H1 (cell line): ENCODE measurements at regions not wholly inside any gene's neighbourhood (a gene's known extent, or its start where the extent isn't known, plus 50 kb on each side); places are given as distances from the start of the nearest gene placed in this dataset.

Source experiments
- CTCF ChIA-PET: fragments of 300-600 bp; sonication (Branson Sonifier 250); formaldehyde crosslinking; loops from one replicate; lab custom pipeline; 2021; ENCODE audit not compliant: partially characterized antibody; lab: Charles Lee
- POLR2A ChIA-PET: fragments of 300-600 bp; sonication (Branson Sonifier 250); formaldehyde crosslinking; loops from one replicate; lab custom pipeline; 2021; ENCODE audit warnings: inconsistent platforms; ENCODE audit not compliant: partially characterized antibody; lab: Charles Lee
- DNase-seq, 2 experiments: peaks; one replicate each; pipeline versions ENCODE4 v3.0.0 to v3.0.0-alpha.2; 2010 to 2022; ENCODE audit warnings: low spot score in 2 of 2, low read depth in 1 of 2, mixed read lengths in 1 of 2
- FAIRE-seq: peaks from 2 replicates; lab custom pipeline; 2011; peaks lifted over from hg19 to GRCh38; lab: Jason Lieb, UNC
- H2AFZ ChIP-seq: 2 replicates; pipeline ENCODE4 v1.8.1; 2012; ENCODE audit warnings: low read length, inconsistent platforms
- H2AK5ac ChIP-seq: 2 replicates; pipeline ENCODE4 v1.6.1; 2013; ENCODE audit warnings: low read depth, low read length
- H2BK120ac ChIP-seq: replicated peaks from 2 replicates; pipeline ENCODE3; 2013; ENCODE audit warnings: low read depth, low read length, inconsistent platforms
- H2BK12ac ChIP-seq: 2 replicates; pipeline ENCODE4 v1.6.1; 2013; ENCODE audit warnings: low read depth, low read length
- H2BK15ac ChIP-seq: 2 replicates; pipeline ENCODE4 v1.6.1; 2013; ENCODE audit warnings: low read length
- H2BK20ac ChIP-seq: 2 replicates; pipeline ENCODE4 v1.6.1; 2013; ENCODE audit warnings: low read length
- H2BK5ac ChIP-seq: 2 replicates; pipeline ENCODE4 v1.6.1; 2013; ENCODE audit warnings: low read depth, low read length
- H3K14ac ChIP-seq: 2 replicates; pipeline ENCODE4 v1.6.1; 2013; ENCODE audit warnings: inconsistent platforms; ENCODE audit not compliant: insufficient read length
- H3K18ac ChIP-seq: 2 replicates; pipeline ENCODE4 v1.6.1; 2013; ENCODE audit warnings: low read length; ENCODE audit errors: extremely low read depth
- H3K23ac ChIP-seq: 2 replicates; pipeline ENCODE4 v1.6.1; 2013; ENCODE audit warnings: inconsistent platforms; ENCODE audit not compliant: insufficient read length
- H3K23me2 ChIP-seq: 2 replicates; pipeline ENCODE4 v1.6.1; 2013; ENCODE audit warnings: low read depth, low read length
- H3K27ac ChIP-seq: 2 replicates; pipeline ENCODE4 v1.6.1; 2011; ENCODE audit warnings: low read depth, low read length, inconsistent platforms
- H3K27me3 ChIP-seq, 4 experiments: replicated peaks in 1 of 4; 1 replicate in 1 of 4; 2 replicates in 3 of 4; pipeline versions ENCODE4 v1.6.1 to v1.8.1; 2011 to 2013; ENCODE audit warnings: low read length in 3 of 4, mild to moderate bottlenecking in 3 of 4, inconsistent platforms in 2 of 4, mixed read lengths in 2 of 4, moderate library complexity in 1 of 4; ENCODE audit not compliant: control insufficient read depth in 3 of 4, insufficient read depth in 3 of 4; ENCODE audit errors: extremely low read depth in 1 of 4
- H3K36me3 ChIP-seq, 4 experiments: 2 replicates each; pipeline versions ENCODE4 v1.6.1 to v1.8.1; 2011 to 2013; ENCODE audit warnings: mild to moderate bottlenecking in 4 of 4, low read length in 3 of 4, moderate library complexity in 2 of 4, control low read depth in 1 of 4, inconsistent platforms in 1 of 4; ENCODE audit not compliant: insufficient read depth in 4 of 4, control insufficient read depth in 2 of 4
- H3K4ac ChIP-seq: replicated peaks from 2 replicates; pipeline ENCODE3; 2013; ENCODE audit warnings: low read length, low read depth, mixed read lengths, inconsistent platforms; ENCODE audit not compliant: insufficient read length
- H3K4me1 ChIP-seq, 4 experiments: replicated peaks in 1 of 4; 1 replicate in 1 of 4; 2 replicates in 3 of 4; pipeline versions ENCODE4 v1.6.1 to v1.8.1; 2011 to 2013; ENCODE audit warnings: low read length in 3 of 4, inconsistent platforms in 2 of 4, mixed read lengths in 1 of 4; ENCODE audit not compliant: insufficient read depth in 4 of 4, control insufficient read depth in 3 of 4
- H3K4me2 ChIP-seq, 2 experiments: 2 replicates each; pipeline versions ENCODE4 v1.6.1 to v1.8.1; 2011 to 2013; ENCODE audit warnings: low read depth in 2 of 2, low read length in 2 of 2, control low read depth in 1 of 2, inconsistent platforms in 1 of 2, mild to moderate bottlenecking in 1 of 2; ENCODE audit not compliant: insufficient read depth in 1 of 2
- H3K4me3 ChIP-seq, 4 experiments: fragments of 200-600, 300-600 bp in 1 of 4; sonication (generic), shearing (Covaris generic), sonication (Bioruptor Twin) in 1 of 4; 2 replicates each; pipeline versions ENCODE4 v1.5.1 to v1.8.1; 2011 to 2016; ENCODE audit warnings: low read length in 4 of 4, low read depth in 3 of 4, control low read depth in 2 of 4, inconsistent platforms in 2 of 4, mild to moderate bottlenecking in 2 of 4, mixed read lengths in 1 of 4, moderate library complexity in 1 of 4; ENCODE audit not compliant: insufficient read depth in 2 of 4; ENCODE audit errors: extremely low read depth in 1 of 4
- H3K56ac ChIP-seq: replicated peaks from 2 replicates; pipeline ENCODE3; 2013; ENCODE audit warnings: low read depth, mild to moderate bottlenecking, mixed read lengths, low read length, inconsistent platforms; ENCODE audit not compliant: insufficient read length
- H3K79me1 ChIP-seq: 2 replicates; pipeline ENCODE4 v1.6.1; 2013; ENCODE audit warnings: low read depth, low read length, control low read depth
- H3K79me2 ChIP-seq, 2 experiments: 2 replicates each; pipeline versions ENCODE4 v1.6.1 to v1.8.1; 2012 to 2013; ENCODE audit warnings: low read length in 2 of 2, mild to moderate bottlenecking in 2 of 2, inconsistent platforms in 1 of 2; ENCODE audit not compliant: insufficient read depth in 2 of 2, control insufficient read depth in 1 of 2
- H3K9ac ChIP-seq, 4 experiments: replicated peaks in 1 of 4; 1 replicate in 1 of 4; 2 replicates in 3 of 4; pipeline versions ENCODE4 v1.6.1 to v1.8.1; 2011 to 2013; ENCODE audit warnings: low read depth in 3 of 4, low read length in 3 of 4, control low read depth in 2 of 4, mild to moderate bottlenecking in 2 of 4, moderate library complexity in 2 of 4, inconsistent platforms in 1 of 4; ENCODE audit errors: extremely low read depth in 1 of 4
- H3K9me3 ChIP-seq, 2 experiments: 2 replicates each; pipeline versions ENCODE4 v1.6.1 to v1.8.1; 2012 to 2013; ENCODE audit warnings: mild to moderate bottlenecking in 2 of 2, moderate library complexity in 2 of 2, control low read depth in 1 of 2, inconsistent platforms in 1 of 2, low read depth in 1 of 2, low read length in 1 of 2, mixed read lengths in 1 of 2; ENCODE audit not compliant: insufficient read depth in 2 of 2
- H4K20me1 ChIP-seq, 2 experiments: replicated peaks in 1 of 2; 2 replicates each; pipeline versions ENCODE3 to v1.8.1; 2011 to 2013; ENCODE audit warnings: inconsistent platforms in 2 of 2, low read length in 2 of 2, mild to moderate bottlenecking in 1 of 2; ENCODE audit not compliant: insufficient read depth in 2 of 2, control insufficient read depth in 1 of 2
- H4K5ac ChIP-seq: 2 replicates; pipeline ENCODE4 v1.6.1; 2013; ENCODE audit warnings: low read length, low read depth, mixed read lengths, inconsistent platforms; ENCODE audit not compliant: insufficient read length
- H4K8ac ChIP-seq: 2 replicates; pipeline ENCODE4 v1.8.0; 2013; ENCODE audit warnings: mild to moderate bottlenecking, moderate library complexity, low read length, inconsistent platforms; ENCODE audit not compliant: insufficient read depth; ENCODE audit errors: extremely low read depth
- H4K91ac ChIP-seq: replicated peaks from 2 replicates; pipeline ENCODE3; 2013; ENCODE audit warnings: low read length, mixed read lengths, inconsistent platforms; ENCODE audit not compliant: insufficient read length
- CEBPB ChIP-seq: IDR thresholded peaks from 2 replicates; pipeline ENCODE4 v1.6.1; 2012; ENCODE audit warnings: low read depth, low read length
- EGR1 ChIP-seq: IDR thresholded peaks from 2 replicates; pipeline ENCODE4 v1.6.1; 2011; ENCODE audit warnings: low read depth, low read length, borderline replicate concordance
- HDAC6 ChIP-seq: IDR thresholded peaks from one replicate; pipeline ENCODE4 v1.7.1; 2012; ENCODE audit warnings: low read depth, mild to moderate bottlenecking, inconsistent platforms, low read length, moderate library complexity
- SIN3A ChIP-seq, 2 experiments: IDR thresholded peaks in 1 of 2; conservative IDR thresholded peaks in 1 of 2; 2 replicates each; pipeline ENCODE4 v1.6.1; 2011 to 2012; ENCODE audit warnings: low read length in 2 of 2, improper control_type of control experiment in 1 of 2, low read depth in 1 of 2, mild to moderate bottlenecking in 1 of 2
- SIX5 ChIP-seq: IDR thresholded peaks from 2 replicates; pipeline ENCODE4 v1.6.1; 2011; ENCODE audit warnings: mild to moderate bottlenecking, low read depth, low read length
- WGBS, 2 experiments: shearing (Covaris generic) in 1 of 2; methylation state at CpG; one replicate each; pipeline versions ENCODE4 v1.1.6 to v1.1.7; 2013 to 2015; ENCODE audit warnings: low lambda C conversion rate in 2 of 2, mixed read lengths in 2 of 2, inconsistent platforms in 1 of 2, low coverage in 1 of 2, missing lambda C conversion rate in 1 of 2; ENCODE audit not compliant: insufficient replicate concordance in 2 of 2, insufficient coverage in 1 of 2, insufficient read length in 1 of 2; ENCODE audit errors: extremely low coverage in 1 of 2, missing lambda C conversion rate in 1 of 2; 5-methylcytosine and 5-hydroxymethylcytosine counted together
- TF ChIP-seq, protein P1 (sequence below): IDR thresholded peaks from 2 replicates; pipeline ENCODE4 v1.6.1; 2011; ENCODE audit warnings: low read length, improper control_type of control experiment
- TF ChIP-seq, protein P2 (sequence below): IDR thresholded peaks from 2 replicates; pipeline ENCODE4 v1.6.1; 2011; ENCODE audit warnings: low read depth, mild to moderate bottlenecking, low read length; ENCODE audit not compliant: insufficient read depth
- TF ChIP-seq, protein P3 (sequence below): IDR thresholded peaks from 2 replicates; pipeline ENCODE4 v1.6.1; 2012; ENCODE audit warnings: low read length, inconsistent platforms

DNA sequence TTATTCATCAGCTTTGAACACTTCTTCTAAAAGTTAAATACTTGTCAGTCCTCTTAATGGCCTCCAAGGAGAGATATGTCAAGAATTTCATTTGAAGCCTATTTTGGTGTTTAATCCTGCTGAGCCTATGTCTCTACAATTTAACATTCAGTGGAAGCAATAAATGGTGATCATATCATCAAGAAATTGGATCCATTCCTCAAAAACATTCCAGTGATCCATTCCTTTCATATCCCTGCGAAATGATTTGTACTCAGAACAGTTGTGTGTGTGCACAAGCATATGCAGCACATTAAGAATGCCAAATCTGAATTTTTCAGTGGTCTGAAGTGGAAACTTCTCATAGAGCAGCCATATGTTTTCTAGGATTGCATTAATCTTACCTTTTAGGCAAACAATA lies 373.7 kb upstream of the SYT1 start:
- no peak overlapping the region for H2BK20ac ChIP-seq
- POLR2A ChIA-PET, result no interaction called here
- no peak overlapping the region for H2BK5ac ChIP-seq
- H3K4me2 ChIP-seq, result no peak overlapping the region
- 92% methylated on average over 1 of the region's 1 CpG; no CpG with 5 or more reads in 1 of the 2 experiments for WGBS, 2 experiments
- H3K18ac ChIP-seq, result no peak overlapping the region
- no peak overlapping the region for H2BK120ac ChIP-seq
- H3K79me1 ChIP-seq, result no peaks in the 10 kb centered on the region
- no peak overlapping the region for H2BK15ac ChIP-seq
- no peak overlapping the region for H3K4ac ChIP-seq
- H3K4me3 ChIP-seq, result no peak overlapping the region
- no peaks in the 10 kb centered on the region for H3K27me3 ChIP-seq
- H2AFZ ChIP-seq, result no peak overlapping the region
- no peaks in the 10 kb centered on the region for H3K4me1 ChIP-seq
- no peak overlapping the region for H3K56ac ChIP-seq
- H4K5ac ChIP-seq, result no peak overlapping the region
- H3K36me3 ChIP-seq, result no peaks in the 10 kb centered on the region
- H3K9ac ChIP-seq, result no peak overlapping the region
- no peaks in the 10 kb centered on the region for H3K79me2 ChIP-seq
- no peaks in the 10 kb centered on the region for H3K9me3 ChIP-seq
- no peaks in the 10 kb centered on the region for H4K20me1 ChIP-seq
- H4K8ac ChIP-seq, result no peak overlapping the region
- no peak overlapping the region for H3K27ac ChIP-seq
- FAIRE-seq (no peak), DNase-seq (no peak)
- no peaks in the 10 kb centered on the region; the same call in 1 of the 2 replicates for H3K23me2 ChIP-seq
- no peak overlapping the region for H2AK5ac ChIP-seq
- H3K14ac ChIP-seq, result no peak overlapping the region
- H2BK12ac ChIP-seq, result no peak overlapping the region
- H4K91ac ChIP-seq, result no peak overlapping the region
- CTCF ChIA-PET, result interaction anchor here (0.6 to 1.9 kb wide), 5 partner anchors 16 to 452 kb away, joined by 3 to 7 read pairs (median 4); no protein-coding TSS in a partner anchor
- TF ChIP-seq, protein P1, sequence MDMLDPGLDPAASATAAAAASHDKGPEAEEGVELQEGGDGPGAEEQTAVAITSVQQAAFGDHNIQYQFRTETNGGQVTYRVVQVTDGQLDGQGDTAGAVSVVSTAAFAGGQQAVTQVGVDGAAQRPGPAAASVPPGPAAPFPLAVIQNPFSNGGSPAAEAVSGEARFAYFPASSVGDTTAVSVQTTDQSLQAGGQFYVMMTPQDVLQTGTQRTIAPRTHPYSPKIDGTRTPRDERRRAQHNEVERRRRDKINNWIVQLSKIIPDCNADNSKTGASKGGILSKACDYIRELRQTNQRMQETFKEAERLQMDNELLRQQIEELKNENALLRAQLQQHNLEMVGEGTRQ, result no peak
- TF ChIP-seq EGR1 (no peak), HDAC6 (no peak), CEBPB (no peak), SIN3A (conservative IDR thresholded peaks at IDR 0.05 in 1 of 2, IDR thresholded peaks at IDR 0.05 in 1 of 2; ENCODE audit: low read depth in 1 of 2, low read length in 2 of 2) (no peak), SIX5 (no peak)
- TF ChIP-seq, protein P2, sequence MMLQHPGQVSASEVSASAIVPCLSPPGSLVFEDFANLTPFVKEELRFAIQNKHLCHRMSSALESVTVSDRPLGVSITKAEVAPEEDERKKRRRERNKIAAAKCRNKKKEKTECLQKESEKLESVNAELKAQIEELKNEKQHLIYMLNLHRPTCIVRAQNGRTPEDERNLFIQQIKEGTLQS, result no peak
- TF ChIP-seq, protein P3, sequence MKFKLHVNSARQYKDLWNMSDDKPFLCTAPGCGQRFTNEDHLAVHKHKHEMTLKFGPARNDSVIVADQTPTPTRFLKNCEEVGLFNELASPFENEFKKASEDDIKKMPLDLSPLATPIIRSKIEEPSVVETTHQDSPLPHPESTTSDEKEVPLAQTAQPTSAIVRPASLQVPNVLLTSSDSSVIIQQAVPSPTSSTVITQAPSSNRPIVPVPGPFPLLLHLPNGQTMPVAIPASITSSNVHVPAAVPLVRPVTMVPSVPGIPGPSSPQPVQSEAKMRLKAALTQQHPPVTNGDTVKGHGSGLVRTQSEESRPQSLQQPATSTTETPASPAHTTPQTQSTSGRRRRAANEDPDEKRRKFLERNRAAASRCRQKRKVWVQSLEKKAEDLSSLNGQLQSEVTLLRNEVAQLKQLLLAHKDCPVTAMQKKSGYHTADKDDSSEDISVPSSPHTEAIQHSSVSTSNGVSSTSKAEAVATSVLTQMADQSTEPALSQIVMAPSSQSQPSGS, result no peak
- no peak overlapping the region for H3K23ac ChIP-seq
